PFSK-1 (cell line): ENCODE measurements at regions not wholly inside any gene's neighbourhood (a gene's known extent, or its start where the extent isn't known, plus 50 kb on each side); places are given as distances from the start of the nearest gene placed in this dataset.

Experiments used
- FOXP2 ChIP-seq: optimal IDR thresholded peaks from 2 replicates; pipeline ENCODE3; 2011; ENCODE audit warnings: borderline replicate concordance, control low read depth, inconsistent platforms; ENCODE audit not compliant: insufficient read depth; ENCODE audit errors: extremely low read length, extremely low read depth
- POLR2AphosphoS5 ChIP-seq: IDR thresholded peaks from 2 replicates; pipeline ENCODE4 v1.6.1; 2012; ENCODE audit warnings: low read depth, mild to moderate bottlenecking, control low read depth, low read length, moderate library complexity
- REST ChIP-seq, 2 experiments: IDR thresholded peaks; 2 replicates each; pipeline versions ENCODE4 v1.6.1 to v1.8.0; 2011 to 2012; ENCODE audit warnings: low read depth in 2 of 2, low read length in 2 of 2, control low read depth in 1 of 2, inconsistent platforms in 1 of 2, mild to moderate bottlenecking in 1 of 2, moderate library complexity in 1 of 2; ENCODE audit not compliant: insufficient read depth in 1 of 2
- SIN3A ChIP-seq: IDR thresholded peaks from 2 replicates; pipeline ENCODE4 v1.6.1; 2012; ENCODE audit warnings: mild to moderate bottlenecking, low read length, moderate library complexity, borderline replicate concordance; ENCODE audit not compliant: insufficient read depth
- TAF1 ChIP-seq: IDR thresholded peaks from 2 replicates; pipeline ENCODE4 v1.6.1; 2012; ENCODE audit warnings: low read length, control low read depth, borderline replicate concordance; ENCODE audit not compliant: insufficient read depth

- TF ChIP-seq POLR2AphosphoS5: no peak
- no peak for TF ChIP-seq TAF1
- TF ChIP-seq SIN3A: no peak
- TF ChIP-seq REST (IDR thresholded peaks at IDR 0.05; ENCODE audit: insufficient read depth in 1 of 2, low read depth in 2 of 2, low read length in 2 of 2): no peak
- TF ChIP-seq FOXP2: no peak
Observed at GRCh38 chr21:16866851-16867250, 646.0 kb upstream of the CXADR start.

- TF ChIP-seq SIN3A: no peak
- TF ChIP-seq FOXP2: no peak
- no peak for TF ChIP-seq TAF1
- no peak for TF ChIP-seq REST (IDR thresholded peaks at IDR 0.05; ENCODE audit: insufficient read depth in 1 of 2, low read depth in 2 of 2, low read length in 2 of 2)
- TF ChIP-seq POLR2AphosphoS5: no peak
Observed at GRCh38 chr21:16870103-16870502, 642.7 kb upstream of the CXADR start.

- TF ChIP-seq REST (IDR thresholded peaks at IDR 0.05; ENCODE audit: insufficient read depth in 1 of 2, low read depth in 2 of 2, low read length in 2 of 2) (no peak), FOXP2 (no peak), TAF1 (no peak), SIN3A (no peak), POLR2AphosphoS5 (no peak)
Observed at GRCh38 chr21:16872616-16873015, 640.2 kb upstream of the CXADR start.

GRCh38 chr21:16873176-16873575, 639.7 kb upstream of the CXADR start:
- TF ChIP-seq SIN3A (no peak), REST (IDR thresholded peaks at IDR 0.05; ENCODE audit: insufficient read depth in 1 of 2, low read depth in 2 of 2, low read length in 2 of 2) (no peak), FOXP2 (no peak), POLR2AphosphoS5 (no peak), TAF1 (no peak)

- TF ChIP-seq SIN3A (no peak), POLR2AphosphoS5 (no peak), TAF1 (no peak), FOXP2 (no peak), REST (IDR thresholded peaks at IDR 0.05; ENCODE audit: insufficient read depth in 1 of 2, low read depth in 2 of 2, low read length in 2 of 2) (no peak)
Observed at GRCh38 chr21:16873596-16873995, 639.2 kb upstream of the CXADR start.
